HG03575 (cell line): ENCODE measurements at regions not wholly inside any gene's neighbourhood (a gene's known extent, or its start where the extent isn't known, plus 50 kb on each side); places are given as distances from the start of the nearest gene placed in this dataset.
"Not testable (repeated sequence)": the region's sequence is repeated elsewhere in the genome, so short reads cannot be mapped to it uniquely, and the experiment has no call there.

Source experiments
- ATAC-seq: cut with Tn5 transposase; IDR thresholded peaks from one replicate; pipeline ENCODE4 v1.9.1; 2021; ENCODE audit not compliant: unreplicated experiment, insufficient number of reproducible peaks, low FRiP score; ENCODE audit errors: extremely low read depth

GRCh38 chr5:67864335-67864734 is 351.2 kb upstream of the PIK3R1 start:
- ATAC-seq, result not testable (repeated sequence)

GRCh38 chr5:67858471-67859031 is 357.0 kb upstream of the PIK3R1 start:
- no peak for ATAC-seq

DNA sequence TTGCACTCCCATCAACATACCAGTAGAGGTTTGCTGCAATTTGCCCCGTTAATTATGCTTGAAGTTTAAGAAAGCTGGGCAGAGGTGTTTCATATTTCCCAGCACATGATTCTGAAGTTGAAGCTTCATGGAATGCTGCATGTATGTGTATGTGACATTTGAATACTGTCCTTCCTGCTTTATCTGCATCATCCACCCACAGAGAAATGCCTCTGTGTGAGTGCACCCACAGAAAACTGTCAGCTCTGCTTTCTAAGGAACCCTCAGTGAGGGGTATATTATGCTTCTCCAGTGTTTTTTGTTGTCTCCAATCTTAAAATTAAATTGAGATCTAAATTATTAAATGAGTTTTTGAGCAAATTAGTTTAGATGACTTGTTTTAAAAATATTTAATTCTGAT is 358.1 kb upstream of the PIK3R1 start:
- no peak for ATAC-seq

DNA sequence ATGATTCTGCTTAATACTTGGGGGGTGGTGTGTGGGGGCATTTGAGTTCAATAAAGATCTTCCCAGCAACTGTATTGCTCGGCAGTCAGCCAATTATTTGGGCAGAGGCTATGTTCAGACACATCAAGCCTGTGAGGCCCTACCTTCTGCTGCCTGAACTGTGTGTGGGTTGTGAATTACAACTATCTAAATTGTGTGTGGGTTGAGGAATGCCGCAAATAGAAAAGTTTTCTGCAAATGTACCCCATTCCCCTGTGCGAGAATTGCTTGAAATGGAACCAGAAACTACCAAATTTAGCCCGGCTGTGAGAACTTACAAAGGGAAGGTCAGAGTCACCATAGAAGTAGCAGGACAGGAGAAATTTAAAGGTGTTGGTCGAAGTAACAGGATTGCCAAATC is 360.0 kb upstream of the PIK3R1 start:
- no peak for ATAC-seq

DNA sequence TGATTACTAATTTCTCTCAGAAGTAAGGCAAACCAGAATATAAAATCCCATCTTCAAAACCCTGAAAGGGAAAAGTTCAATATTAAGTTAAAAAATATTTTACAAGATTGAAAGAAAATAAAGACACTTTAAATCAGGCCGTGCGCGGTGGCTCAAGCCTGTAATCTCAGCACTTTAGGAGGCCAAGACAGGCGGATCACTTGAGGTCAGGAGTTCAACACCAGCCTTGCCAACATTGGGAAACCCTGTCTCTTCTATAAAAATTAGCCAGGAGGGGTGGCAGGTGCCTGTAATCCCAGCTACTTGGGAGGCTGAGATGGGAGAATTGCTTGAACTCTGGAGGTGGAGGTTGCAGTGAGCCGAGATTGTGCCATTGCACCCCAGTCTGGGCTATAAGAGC is 364.6 kb upstream of the PIK3R1 start:
- ATAC-seq, result not testable (repeated sequence)

DNA sequence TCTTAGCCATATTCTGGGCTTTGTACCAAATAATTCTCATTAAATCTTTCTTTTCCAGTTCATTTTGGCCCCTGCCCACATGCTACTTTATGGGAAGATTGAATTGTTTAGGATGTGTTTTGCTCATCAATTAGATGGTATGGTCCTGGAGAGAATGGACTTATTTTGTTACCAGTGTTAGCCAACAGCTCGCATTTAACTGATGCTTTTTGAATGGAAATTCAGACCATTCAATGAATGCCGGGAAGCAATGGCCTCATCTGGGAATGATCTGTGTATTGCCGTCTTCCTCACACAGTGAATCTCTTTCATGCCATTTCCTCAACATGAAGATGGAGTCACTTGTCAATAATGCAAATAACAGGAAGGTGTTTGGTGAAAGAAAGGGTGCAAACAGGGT is 370.6 kb upstream of the PIK3R1 start:
- ATAC-seq, result no peak

GRCh38 chr5:67842806-67843205 is 372.8 kb upstream of the PIK3R1 start:
- no peak for ATAC-seq

- ATAC-seq, result not testable (repeated sequence)
These were observed 378.3 kb upstream of the PIK3R1 start for GRCh38 chr5:67837225-67837624.

- not testable (repeated sequence) for ATAC-seq
These were observed 379.1 kb upstream of the PIK3R1 start for GRCh38 chr5:67836496-67836895.

DNA sequence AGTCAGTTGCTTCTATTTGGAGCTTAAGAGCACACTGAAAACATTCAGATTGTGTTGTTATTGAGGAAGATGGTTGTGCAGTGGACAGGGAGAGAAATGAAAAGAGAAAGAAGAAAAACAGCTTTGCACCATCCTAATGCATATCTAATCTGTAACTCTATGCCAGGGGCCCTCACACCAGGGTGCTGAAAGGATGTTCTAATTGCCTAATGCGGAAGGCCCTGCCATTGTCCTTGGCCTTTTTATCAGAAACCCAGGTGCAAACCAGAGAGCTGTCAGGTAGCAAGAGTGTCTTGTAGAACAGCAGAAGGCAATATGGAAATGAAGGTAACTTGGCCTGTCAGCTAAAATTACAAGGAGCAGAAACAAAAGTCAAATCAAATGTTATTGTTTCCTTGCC is 384.5 kb upstream of the PIK3R1 start:
- no peak for ATAC-seq

DNA sequence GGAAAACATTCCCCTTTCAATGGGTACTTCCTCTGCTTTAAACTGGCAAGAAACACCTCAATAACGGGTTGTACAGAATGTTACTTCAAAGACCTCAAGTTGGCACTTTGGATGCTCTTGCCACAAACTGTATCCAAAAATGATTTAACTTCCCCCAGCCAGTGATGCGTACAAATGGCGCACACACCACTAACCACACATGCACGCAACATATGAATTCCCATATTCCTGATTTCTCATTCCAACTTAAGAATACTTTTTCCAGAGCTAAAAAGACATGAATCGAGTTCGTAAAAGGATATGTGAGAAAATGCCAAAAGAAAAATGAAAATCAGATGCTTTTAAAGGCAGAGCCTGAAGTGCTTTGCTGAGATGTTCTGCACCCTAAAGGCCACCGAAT is 388.0 kb upstream of the PIK3R1 start:
- no peak for ATAC-seq

DNA sequence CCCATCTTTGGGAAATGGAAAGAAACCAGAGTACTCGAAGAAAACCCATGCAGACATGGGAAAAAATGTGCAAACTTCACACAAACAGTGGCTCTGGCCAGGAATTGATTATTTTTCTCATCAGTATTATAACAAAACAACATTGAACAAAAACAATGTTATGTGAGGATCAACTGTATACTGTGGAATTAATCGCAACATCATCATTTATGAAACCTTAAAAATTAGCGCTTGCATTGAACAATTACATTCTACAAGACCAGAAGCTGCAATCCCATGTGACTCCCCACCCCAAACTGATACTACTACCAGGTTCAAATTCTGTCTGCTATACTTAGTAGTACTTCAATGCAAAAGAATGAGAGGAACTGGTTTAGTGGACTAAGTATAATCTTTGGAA is 390.7 kb upstream of the PIK3R1 start:
- no peak for ATAC-seq

DNA sequence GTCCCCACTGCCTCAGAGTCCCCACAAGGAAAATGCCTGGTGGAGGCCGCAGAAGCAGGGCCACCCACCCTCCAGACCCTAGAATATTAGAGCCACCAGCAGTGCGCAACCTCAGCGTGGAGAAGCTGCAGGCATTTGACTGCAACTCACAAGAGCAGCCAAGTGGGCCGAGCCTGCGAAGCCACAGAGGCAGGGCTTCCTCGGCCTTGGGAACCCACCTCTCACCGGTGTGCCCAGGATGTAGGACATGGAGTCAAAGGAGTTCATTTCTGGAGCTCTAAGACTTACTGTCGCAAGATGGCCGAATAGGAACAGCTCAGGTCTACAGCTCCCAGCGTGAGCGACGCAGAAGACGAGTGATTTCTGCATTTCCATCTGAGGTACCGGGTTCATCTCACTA is 397.9 kb upstream of the PIK3R1 start:
- ATAC-seq, result no peak

- ATAC-seq, result no peak
These were observed 399.1 kb upstream of the PIK3R1 start for GRCh38 chr5:67816456-67816855.

- no peak for ATAC-seq
These were observed 399.8 kb upstream of the PIK3R1 start for GRCh38 chr5:67815455-67816391.

DNA sequence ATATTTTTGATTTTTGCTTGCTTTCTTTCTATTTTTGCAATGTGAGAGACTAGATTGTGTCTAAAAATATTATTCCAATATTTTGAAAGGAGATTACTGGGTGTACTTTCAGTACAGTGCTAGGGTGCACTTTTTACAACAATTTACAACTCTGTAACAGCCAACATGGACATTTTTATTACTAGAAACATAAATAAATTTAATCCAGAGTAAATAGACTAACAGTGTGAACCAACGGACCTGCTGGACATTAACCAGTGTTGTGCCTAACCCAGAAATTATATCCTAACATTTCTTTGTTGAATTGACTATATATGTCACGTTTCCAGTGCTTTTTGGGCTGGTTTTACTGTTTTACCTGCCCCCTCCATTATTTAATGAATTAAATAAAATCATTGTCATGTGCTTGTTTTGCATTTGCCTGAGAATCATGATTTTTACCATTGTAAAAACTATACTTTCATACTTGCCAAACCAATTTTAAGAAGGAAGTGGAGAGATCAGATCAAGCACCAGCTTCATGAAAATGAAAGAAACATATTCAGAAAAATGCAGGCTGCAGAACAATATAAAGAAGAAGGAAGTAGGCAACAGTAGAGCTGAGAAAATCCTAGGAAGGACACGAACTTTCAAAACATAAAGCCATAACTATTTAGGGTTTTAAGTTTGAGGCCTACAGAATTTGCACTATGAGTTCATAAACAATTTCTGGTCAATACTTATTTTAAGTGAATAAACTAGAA is 400.8 kb upstream of the PIK3R1 start:
- ATAC-seq, result no peak

DNA sequence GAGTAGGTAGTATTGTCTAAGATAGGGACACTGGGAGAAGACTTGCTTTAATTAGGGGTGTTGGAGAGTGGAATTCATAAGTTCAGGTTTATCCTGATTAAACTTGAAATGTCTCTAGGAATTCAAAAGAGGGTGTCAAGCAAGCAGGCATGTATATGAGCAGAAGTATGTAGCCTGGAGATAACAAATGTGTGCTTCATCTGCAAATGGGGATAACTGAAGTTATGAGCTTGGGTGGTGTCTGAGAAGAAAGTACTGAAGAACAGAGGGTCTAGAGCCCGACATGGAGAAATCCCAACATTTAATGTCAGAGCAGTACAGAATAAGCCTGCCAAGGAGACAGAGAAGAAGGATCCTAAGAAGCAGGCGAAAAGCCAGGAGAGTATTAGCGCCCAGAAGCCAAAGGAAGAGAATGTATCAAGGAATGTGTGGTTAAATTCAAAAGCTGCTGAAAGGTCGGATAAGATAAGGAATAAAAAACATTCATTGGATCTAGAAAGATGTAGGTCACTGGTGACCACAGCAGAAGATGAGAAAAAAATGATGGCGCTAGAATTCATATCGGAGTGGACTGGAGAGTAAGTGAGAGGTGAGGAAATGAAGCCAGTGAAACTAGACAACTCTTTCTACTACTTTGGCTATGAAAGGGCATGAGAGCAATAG is 401.5 kb upstream of the PIK3R1 start:
- ATAC-seq, result no peak

DNA sequence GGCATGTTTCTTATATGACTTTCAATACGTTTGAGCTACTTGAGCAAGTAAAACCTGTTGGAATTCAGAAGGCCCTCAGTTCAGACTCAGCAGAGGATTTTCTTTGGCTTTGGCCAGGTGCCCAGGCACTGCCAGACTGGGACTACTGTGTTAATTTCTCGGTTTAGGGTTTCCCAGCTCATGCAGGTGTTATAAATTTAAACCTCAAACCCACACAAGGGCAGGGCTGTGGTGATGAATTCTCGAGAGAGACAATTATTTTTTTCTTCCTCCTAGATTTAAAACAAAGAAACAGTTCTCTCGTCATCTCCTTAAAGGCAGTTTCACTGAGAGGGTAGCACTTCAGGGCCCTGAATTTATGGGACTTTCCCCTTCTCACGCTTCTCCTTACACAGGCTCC is 406.0 kb upstream of the PIK3R1 start:
- ATAC-seq, result no peak

DNA sequence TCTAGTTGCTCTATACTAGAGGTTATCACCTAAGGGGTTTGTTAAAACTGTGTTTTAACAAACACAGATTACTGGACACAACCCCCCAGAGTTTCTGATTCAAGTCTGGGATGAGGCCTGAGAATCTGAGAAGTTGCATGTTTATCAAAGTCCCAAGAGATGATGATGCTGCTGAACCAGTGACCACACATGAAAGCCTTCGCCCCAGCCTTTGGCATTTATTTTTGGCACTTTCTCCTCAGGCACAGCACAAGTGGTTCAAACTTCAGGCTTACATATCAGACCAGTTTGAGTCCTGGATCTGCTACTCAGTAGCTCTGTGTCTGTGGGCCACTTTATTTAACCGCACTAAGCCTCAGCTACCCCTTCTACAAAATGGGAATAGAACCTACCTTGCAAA is 407.2 kb upstream of the PIK3R1 start:
- no peak for ATAC-seq
